Skeletal muscle cell (primary cell): ENCODE measurements at regions not wholly inside any gene's neighbourhood (a gene's known extent, or its start where the extent isn't known, plus 50 kb on each side); places are given as distances from the start of the nearest gene placed in this dataset.
A peak's percentile ranks its signal among the peaks of the same experiment; 100 is the strongest.

ENCODE experiments used
- DNase-seq: peaks from one replicate; pipeline ENCODE4 v3.0.0-alpha.2; 2010; ENCODE audit warnings: low read depth
- H3K4me3 ChIP-seq: 2 replicates; pipeline ENCODE4 v1.5.1; 2011; ENCODE audit warnings: low read depth, mild to moderate bottlenecking, control low read depth, low read length, moderate library complexity

GRCh38 chr3:43159876-43160255 is 54.0 kb upstream of the POMGNT2 start:
- no peak overlapping the region for H3K4me3 ChIP-seq
- DNase-seq: no peak

- DNase-seq: no peak
- no peak overlapping the region for H3K4me3 ChIP-seq
These were observed 53.4 kb upstream of the POMGNT2 start for GRCh38 chr3:43159131-43159875.

- no peak overlapping the region for H3K4me3 ChIP-seq
- DNase-seq: no peak
These were observed 51.1 kb upstream of the POMGNT2 start for GRCh38 chr3:43156812-43157455.

DNA sequence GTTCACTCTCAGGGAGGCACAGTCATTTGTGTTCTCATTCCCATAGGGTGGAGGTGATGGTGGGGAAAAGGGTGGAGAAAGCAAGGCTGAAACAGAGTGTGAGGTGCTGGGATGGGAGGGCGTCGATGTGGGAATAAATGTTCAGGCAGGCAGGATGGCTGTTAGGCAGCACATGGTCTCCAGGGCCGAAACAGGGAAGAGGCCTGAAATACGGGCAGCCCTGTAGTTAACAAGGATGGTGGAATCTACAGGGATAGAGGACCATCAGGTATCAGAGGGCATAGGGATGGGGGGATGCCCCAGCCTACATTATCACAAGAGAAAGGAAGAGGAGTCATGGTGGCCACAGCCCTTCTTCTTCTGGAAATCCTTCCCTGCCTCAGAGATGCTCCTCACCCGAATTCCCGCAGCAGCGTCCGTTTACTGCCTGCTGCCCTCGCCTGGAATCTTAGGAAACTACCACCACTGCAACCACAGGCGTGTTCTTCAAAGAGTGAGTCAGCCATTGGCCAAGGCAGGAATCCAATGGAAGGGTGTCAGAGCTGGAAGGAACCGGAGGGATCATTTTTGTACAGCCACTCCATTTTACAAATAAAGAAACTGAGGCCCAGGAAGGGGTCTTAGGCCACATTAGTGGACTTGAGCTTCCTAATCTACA is 49.7 kb upstream of the POMGNT2 start:
- DNase-seq: peak; percentile 53
- H3K4me3 ChIP-seq: no peak overlapping the region
